Ascending aorta (tissue), 2 donors: ENCODE measurements at regions not wholly inside any gene's neighbourhood (a gene's known extent, or its start where the extent isn't known, plus 50 kb on each side); places are given as distances from the start of the nearest gene placed in this dataset.

Source experiments
- DNase-seq, 2 donors: peaks; one replicate each; pipeline ENCODE4 v3.0.0-alpha.2; 2019; ENCODE audit warnings: low spot score in 2 of 2
- H3K27ac ChIP-seq, 2 donors: fragments of 200-600 bp; sonication (generic); one replicate each; pipeline ENCODE4 v1.5.1; 2016 to 2017; ENCODE audit warnings: mild to moderate bottlenecking in 1 of 2
- H3K27me3 ChIP-seq: fragments of 200-600 bp; sonication (generic); one replicate; pipeline ENCODE4 v1.5.1; 2017
- H3K36me3 ChIP-seq, 2 donors: fragments of 200-600 bp; sonication (generic); one replicate each; pipeline ENCODE4 v1.5.1; 2016
- H3K4me1 ChIP-seq, 2 donors: fragments of 200-600 bp; sonication (generic); one replicate each; pipeline ENCODE4 v1.5.1; 2016 to 2017; ENCODE audit warnings: mild to moderate bottlenecking in 1 of 2
- H3K4me3 ChIP-seq, 2 donors: fragments of 200-600 bp; sonication (generic); one replicate each; pipeline ENCODE4 v1.5.1; 2016 to 2017; ENCODE audit warnings: mild to moderate bottlenecking in 1 of 2
- H3K9me3 ChIP-seq, 2 donors: fragments of 200-600 bp; sonication (generic); one replicate each; pipeline ENCODE4 v1.5.1; 2016
- CTCF ChIP-seq, 3 experiments: fragments of 200-600 bp in 2 of 3; fragments of 450-650 bp in 1 of 3; sonication (generic) in 2 of 3; IDR thresholded peaks; one replicate each; pipeline ENCODE4 v1.5.1; 2016 to 2019; ENCODE audit warnings: antibody characterized with exemption in 3 of 3, mild to moderate bottlenecking in 1 of 3, moderate library complexity in 1 of 3
- intact Hi-C: fragments of 100-400 bp; cut with DNase I; formaldehyde crosslinking; loops from one replicate; pipeline ENCODE4 v1.15.1; 2023

GRCh38 chrX:150155436-150156035 lies 207.6 kb upstream of the MAMLD1 start:
- Histone ChIP-seq H3K4me3 (no peak overlapping the region), H3K36me3 (no peaks in the 10 kb centered on the region), H3K27me3 (no peaks in the 10 kb centered on the region), H3K4me1 (peaks cover 0 to 7% of the 10 kb centered on the region in 2 donors), H3K9me3 (no peaks in the 10 kb centered on the region), H3K27ac (no peak overlapping the region)
- intact Hi-C loops, result no loop called here
- no peak for DNase-seq
- no peak for TF ChIP-seq CTCF (IDR thresholded peaks at IDR 0.05)

GRCh38 chrX:150156615-150157014 lies 206.5 kb upstream of the MAMLD1 start:
- H3K36me3 ChIP-seq, result no peaks in the 10 kb centered on the region
- H3K4me1 ChIP-seq, result peaks cover 0 to 5% of the 10 kb centered on the region in 2 donors
- no peak for DNase-seq
- H3K27ac ChIP-seq, result no peak overlapping the region
- H3K4me3 ChIP-seq, result no peak overlapping the region
- H3K27me3 ChIP-seq, result no peaks in the 10 kb centered on the region
- no peaks in the 10 kb centered on the region for H3K9me3 ChIP-seq
- TF ChIP-seq CTCF (IDR thresholded peaks at IDR 0.05), result no peak
- intact Hi-C loops, result no loop called here

- Histone ChIP-seq H3K27ac (no peak overlapping the region), H3K4me1 (peaks cover 0 to 5% of the 10 kb centered on the region in 2 donors), H3K36me3 (no peaks in the 10 kb centered on the region), H3K9me3 (no peaks in the 10 kb centered on the region), H3K4me3 (no peak overlapping the region), H3K27me3 (no peaks in the 10 kb centered on the region)
- intact Hi-C loops, result no loop called here
- TF ChIP-seq CTCF (IDR thresholded peaks at IDR 0.05), result no peak
- no peak for DNase-seq
Measured at GRCh38 chrX:150157291-150157690, 205.8 kb upstream of the MAMLD1 start.

- no peaks in the 10 kb centered on the region for H3K27me3 ChIP-seq
- DNase-seq, result no peak
- intact Hi-C loops, result no loop called here
Measured at GRCh38 chrX:150158554-150159332, 204.4 kb upstream of the MAMLD1 start.

GRCh38 chrX:150159537-150159936 lies 203.6 kb upstream of the MAMLD1 start:
- H3K36me3 ChIP-seq, result no peaks in the 10 kb centered on the region
- no peak for DNase-seq
- peaks cover 0 to 5% of the 10 kb centered on the region in 2 donors for H3K4me1 ChIP-seq
- H3K9me3 ChIP-seq, result no peaks in the 10 kb centered on the region
- H3K27ac ChIP-seq, result no peak overlapping the region
- TF ChIP-seq CTCF (IDR thresholded peaks at IDR 0.05), result no peak
- no peaks in the 10 kb centered on the region for H3K27me3 ChIP-seq
- intact Hi-C loops, result no loop called here
- H3K4me3 ChIP-seq, result no peak overlapping the region

More at GRCh38 chrX:150158554-150159332, 204.4 kb upstream of the MAMLD1 start:
- Histone ChIP-seq H3K4me3 (no peak overlapping the region), H3K27ac (no peak overlapping the region), H3K36me3 (no peaks in the 10 kb centered on the region), H3K9me3 (no peaks in the 10 kb centered on the region), H3K4me1 (peaks cover 0 to 5% of the 10 kb centered on the region in 2 donors)
- no peak for TF ChIP-seq CTCF (IDR thresholded peaks at IDR 0.05)
